ENCODE measurements at regions not wholly inside any gene's neighbourhood (a gene's known extent, or its start where the extent isn't known, plus 50 kb on each side); places are given as distances from the start of the nearest gene placed in this dataset.

DNA sequence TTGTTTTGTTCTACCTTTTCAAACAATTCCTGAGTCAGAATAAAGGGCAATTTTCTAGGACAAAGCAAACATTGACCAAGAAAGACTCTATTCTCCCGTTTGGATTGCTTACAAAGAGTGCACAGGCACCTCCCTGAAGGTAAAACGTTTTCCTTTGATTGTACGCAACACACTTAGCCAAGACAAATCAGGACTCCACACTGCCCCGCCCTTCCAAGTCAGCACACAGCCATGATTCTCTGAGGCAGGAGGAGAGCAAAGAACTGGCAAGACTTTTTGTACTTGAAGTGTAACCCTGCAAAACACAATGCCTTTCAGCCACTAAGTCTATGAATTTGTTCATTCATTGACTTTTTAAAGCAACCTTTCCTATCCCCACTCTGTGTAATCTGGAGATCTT lies 85.0 kb upstream of the FAM180A start:
- in situ Hi-C loops (cut with MboI; ENCODE audit: low sequenced_read_pairs) (no loop called here), dilution Hi-C loops (cut with HindIII; ENCODE audit: low sequenced_read_pairs, unreplicated experiment) (no loop called here), intact Hi-C loops (cut with micrococcal nuclease) (no loop called here)
- H4K20me1 ChIP-seq (ENCODE audit: insufficient read depth, low read length): no peaks in the 10 kb centered on the region
- H3K9me1 ChIP-seq (ENCODE audit: insufficient read depth, low read length): no peaks in the 10 kb centered on the region
- no peak overlapping the region for H3K14ac ChIP-seq (replicated peaks; ENCODE audit: low read depth, low read length)
- H2AK5ac ChIP-seq (ENCODE audit: low read depth, low read length): no peak overlapping the region
- no peaks in the 10 kb centered on the region for H3K36me3 ChIP-seq (ENCODE audit: control insufficient read depth, insufficient read depth, low read length)
- no peak overlapping the region for H2AK9ac ChIP-seq (replicated peaks; ENCODE audit: low read depth, low read length, poor library complexity)
- H3K4me3 ChIP-seq (ENCODE audit: insufficient read depth, low read depth, low read length): no peak overlapping the region
- H3K4me1 ChIP-seq (ENCODE audit: control insufficient read depth, insufficient read depth, low read length): no peaks in the 10 kb centered on the region
- no peaks in the 10 kb centered on the region for H3K79me1 ChIP-seq (ENCODE audit: low read depth in 1 of 2, low read length in 2 of 2)
- H2BK20ac ChIP-seq (ENCODE audit: low read depth, low read length): no peak overlapping the region
- H2AFZ ChIP-seq (replicated peaks; ENCODE audit: low read length, poor library complexity): no peak overlapping the region
- BruUV-seq (replicated peaks): no TSS peak
- no peak overlapping the region for H2BK15ac ChIP-seq (ENCODE audit: low read depth, low read length)
- ChIA-PET POLR2A (ENCODE audit: unreplicated experiment) (no interaction called here), CTCF (no interaction called here)
- TF ChIP-seq RCOR1 (IDR thresholded peaks at IDR 0.05; ENCODE audit: insufficient replicate concordance, low read length) (no peak), RFX5 (IDR thresholded peaks at IDR 0.05; ENCODE audit: low read depth, low read length) (no peak), BHLHE40 (IDR thresholded peaks at IDR 0.05; ENCODE audit: low read depth, low read length) (no peak), NFE2L2 (IDR thresholded peaks at IDR 0.05; ENCODE audit: low read depth, low read length) (no peak), SMC3 (IDR thresholded peaks at IDR 0.05; ENCODE audit: low read depth, low read length) (no peak), MXI1 (IDR thresholded peaks at IDR 0.05; ENCODE audit: borderline replicate concordance, low read depth, low read length) (no peak), CEBPB (IDR thresholded peaks at IDR 0.05; ENCODE audit: low read depth, low read length) (no peak), FOS (IDR thresholded peaks at IDR 0.05; ENCODE audit: low read depth, low read length) (no peak)
- TF ChIP-seq, protein P1, sequence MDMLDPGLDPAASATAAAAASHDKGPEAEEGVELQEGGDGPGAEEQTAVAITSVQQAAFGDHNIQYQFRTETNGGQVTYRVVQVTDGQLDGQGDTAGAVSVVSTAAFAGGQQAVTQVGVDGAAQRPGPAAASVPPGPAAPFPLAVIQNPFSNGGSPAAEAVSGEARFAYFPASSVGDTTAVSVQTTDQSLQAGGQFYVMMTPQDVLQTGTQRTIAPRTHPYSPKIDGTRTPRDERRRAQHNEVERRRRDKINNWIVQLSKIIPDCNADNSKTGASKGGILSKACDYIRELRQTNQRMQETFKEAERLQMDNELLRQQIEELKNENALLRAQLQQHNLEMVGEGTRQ (IDR thresholded peaks at IDR 0.05; ENCODE audit: low read depth, low read length): no peak
- no peak overlapping the region for H3K56ac ChIP-seq (ENCODE audit: extremely low read depth, insufficient read depth, low read length)
- H4K91ac ChIP-seq (ENCODE audit: insufficient read depth, low read depth, low read length): no peak overlapping the region
- H3K9me3 ChIP-seq (ENCODE audit: control insufficient read depth, insufficient read depth, low read length): no peaks in the 10 kb centered on the region
- H3K4ac ChIP-seq (ENCODE audit: low read depth, low read length): no peak overlapping the region
- no peak overlapping the region for H3K18ac ChIP-seq (ENCODE audit: low read depth, low read length)
- H3K27ac ChIP-seq (ENCODE audit: insufficient read depth, low read length): no peak overlapping the region
- no peak overlapping the region for H3K9ac ChIP-seq (ENCODE audit: low read depth, low read length)
- H2BK120ac ChIP-seq (ENCODE audit: low read depth, low read length): no peak overlapping the region
- H3K27me3 ChIP-seq (ENCODE audit: control insufficient read depth, insufficient read depth, low read length): peaks cover 14% of the 10 kb centered on the region
- WGBS, 2 experiments (ENCODE audit: extremely low coverage in 2 of 2, insufficient read length in 1 of 2): no CpG with 5 or more reads among the region's 4 CpGs
- no peak overlapping the region for H3K23ac ChIP-seq (ENCODE audit: low read depth, low read length)
- DNase-seq (no peak), ATAC-seq (ENCODE audit: low read depth) (no peak)
- H3K4me2 ChIP-seq (ENCODE audit: low read depth, low read length): no peak overlapping the region
- H2BK5ac ChIP-seq (ENCODE audit: low read depth, low read length, poor library complexity, severe bottlenecking): no peak overlapping the region
- no peak overlapping the region for H4K5ac ChIP-seq (ENCODE audit: low read depth, low read length)
- no peak overlapping the region for H4K8ac ChIP-seq (ENCODE audit: low read depth in 2 of 2, low read length in 2 of 2)

All from IMR-90 (cell line).